SK-N-SH treated with all-trans-retinoic acid at 6 μM for 48 hours (cell line): ENCODE measurements at regions not wholly inside any gene's neighbourhood (a gene's known extent, or its start where the extent isn't known, plus 50 kb on each side); places are given as distances from the start of the nearest gene placed in this dataset.

Experiments used
- ATAC-seq: fragments of 200-7000 bp; cut with Tn5 transposase; 3 replicates; pipeline ENCODE4 v1.9.1; 2020; ENCODE audit warnings: mild to moderate bottlenecking, moderate library complexity
- ARNTL ChIP-seq: fragments of 450-650 bp; formaldehyde crosslinking; IDR thresholded peaks from 2 replicates; pipeline ENCODE4 v1.5.0; 2020; ENCODE audit warnings: low read depth, mild to moderate bottlenecking, moderate library complexity, borderline replicate concordance
- BACH2 ChIP-seq: fragments of 250-450 bp; sonication (Bioruptor Pico); IDR thresholded peaks from 2 replicates; pipeline ENCODE4 v1.9.0; 2021; ENCODE audit warnings: mild to moderate bottlenecking, borderline replicate concordance
- CSDC2 ChIP-seq: fragments of 250-450 bp; sonication (Bioruptor Pico); IDR thresholded peaks from 2 replicates; pipeline ENCODE4 v1.5.0; 2020; ENCODE audit warnings: mild to moderate bottlenecking, moderate library complexity
- CSRNP3 ChIP-seq: fragments of 250-450 bp; sonication (Bioruptor Pico); IDR thresholded peaks from 2 replicates; pipeline ENCODE4 v1.5.1; 2021; ENCODE audit warnings: mild to moderate bottlenecking, moderate library complexity
- ESRRG ChIP-seq: fragments of 250-450 bp; sonication (Bioruptor Pico); IDR thresholded peaks from 2 replicates; pipeline ENCODE4 v1.6.1; 2021; ENCODE audit warnings: mild to moderate bottlenecking
- GLIS3 ChIP-seq: fragments of 250-450 bp; sonication (Bioruptor Pico); IDR thresholded peaks from 2 replicates; pipeline ENCODE4 v1.5.0; 2020; ENCODE audit warnings: mild to moderate bottlenecking, moderate library complexity
- ISL1 ChIP-seq: fragments of 250-450 bp; sonication (Bioruptor Pico); IDR thresholded peaks from 2 replicates; pipeline ENCODE4 v2.1.2; 2022; ENCODE audit warnings: mild to moderate bottlenecking, moderate library complexity
- OSR1 ChIP-seq: fragments of 250-450 bp; sonication (Bioruptor Pico); IDR thresholded peaks from 2 replicates; pipeline ENCODE4 v1.8.0; 2022; ENCODE audit warnings: moderate library complexity, mild to moderate bottlenecking, inconsistent platforms
- PATZ1 ChIP-seq: fragments of 250-450 bp; sonication (Bioruptor Pico); IDR thresholded peaks from 2 replicates; pipeline ENCODE4 v1.8.0; 2020; ENCODE audit warnings: mild to moderate bottlenecking, moderate library complexity, borderline replicate concordance
- PPARA ChIP-seq: fragments of 250-450 bp; sonication (Bioruptor Pico); IDR thresholded peaks from 2 replicates; pipeline ENCODE4 v1.5.0; 2020; ENCODE audit warnings: mild to moderate bottlenecking, borderline replicate concordance
- RARB ChIP-seq: fragments of 250-450 bp; sonication (Bioruptor Pico); IDR thresholded peaks from 2 replicates; pipeline ENCODE4 v1.8.0; 2021; ENCODE audit warnings: mild to moderate bottlenecking, moderate library complexity
- SNAI2 ChIP-seq: fragments of 250-450 bp; sonication (Bioruptor Pico); IDR thresholded peaks from 2 replicates; pipeline ENCODE4 v1.5.0; 2020; ENCODE audit warnings: mild to moderate bottlenecking, moderate library complexity
- TCF4 ChIP-seq: fragments of 250-450 bp; sonication (Bioruptor Pico); IDR thresholded peaks from 2 replicates; pipeline ENCODE4 v1.8.0; 2021; ENCODE audit warnings: mild to moderate bottlenecking, moderate library complexity, borderline replicate concordance
- TOX ChIP-seq: fragments of 250-450 bp; sonication (Bioruptor Pico); IDR thresholded peaks from 2 replicates; pipeline ENCODE4 v1.8.0; 2021; ENCODE audit warnings: mild to moderate bottlenecking, moderate library complexity, borderline replicate concordance
- TSHZ2 ChIP-seq: fragments of 250-450 bp; sonication (Bioruptor Pico); IDR thresholded peaks from 2 replicates; pipeline ENCODE4 v1.5.0; 2020; ENCODE audit warnings: mild to moderate bottlenecking, moderate library complexity
- ZC3H10 ChIP-seq: fragments of 250-450 bp; sonication (Bioruptor Pico); IDR thresholded peaks from 2 replicates; pipeline ENCODE4 v1.5.1; 2021; ENCODE audit warnings: mild to moderate bottlenecking, moderate library complexity
- ZFP30 ChIP-seq: fragments of 450-650 bp; formaldehyde crosslinking; IDR thresholded peaks from 2 replicates; pipeline ENCODE4 v1.5.0; 2022; ENCODE audit warnings: mild to moderate bottlenecking, moderate library complexity
- ZNF70 ChIP-seq: fragments of 450-650 bp; formaldehyde crosslinking; IDR thresholded peaks from 2 replicates; pipeline ENCODE4 v1.5.0; 2020; ENCODE audit warnings: mild to moderate bottlenecking, moderate library complexity
- ZNF8 ChIP-seq: fragments of 450-650 bp; formaldehyde crosslinking; IDR thresholded peaks from 2 replicates; pipeline ENCODE4 v1.5.0; 2020; ENCODE audit warnings: mild to moderate bottlenecking, moderate library complexity
- TF ChIP-seq, protein P1 (sequence below): fragments of 250-450 bp; sonication (Bioruptor Pico); IDR thresholded peaks from 2 replicates; pipeline ENCODE4 v1.5.1; 2020; ENCODE audit warnings: low read depth, mild to moderate bottlenecking, moderate library complexity
- TF ChIP-seq, protein P2 (sequence below): fragments of 250-450 bp; sonication (Bioruptor Pico); IDR thresholded peaks from 2 replicates; pipeline ENCODE4 v1.8.0; 2021; ENCODE audit warnings: low read depth, mild to moderate bottlenecking, moderate library complexity, borderline replicate concordance

DNA sequence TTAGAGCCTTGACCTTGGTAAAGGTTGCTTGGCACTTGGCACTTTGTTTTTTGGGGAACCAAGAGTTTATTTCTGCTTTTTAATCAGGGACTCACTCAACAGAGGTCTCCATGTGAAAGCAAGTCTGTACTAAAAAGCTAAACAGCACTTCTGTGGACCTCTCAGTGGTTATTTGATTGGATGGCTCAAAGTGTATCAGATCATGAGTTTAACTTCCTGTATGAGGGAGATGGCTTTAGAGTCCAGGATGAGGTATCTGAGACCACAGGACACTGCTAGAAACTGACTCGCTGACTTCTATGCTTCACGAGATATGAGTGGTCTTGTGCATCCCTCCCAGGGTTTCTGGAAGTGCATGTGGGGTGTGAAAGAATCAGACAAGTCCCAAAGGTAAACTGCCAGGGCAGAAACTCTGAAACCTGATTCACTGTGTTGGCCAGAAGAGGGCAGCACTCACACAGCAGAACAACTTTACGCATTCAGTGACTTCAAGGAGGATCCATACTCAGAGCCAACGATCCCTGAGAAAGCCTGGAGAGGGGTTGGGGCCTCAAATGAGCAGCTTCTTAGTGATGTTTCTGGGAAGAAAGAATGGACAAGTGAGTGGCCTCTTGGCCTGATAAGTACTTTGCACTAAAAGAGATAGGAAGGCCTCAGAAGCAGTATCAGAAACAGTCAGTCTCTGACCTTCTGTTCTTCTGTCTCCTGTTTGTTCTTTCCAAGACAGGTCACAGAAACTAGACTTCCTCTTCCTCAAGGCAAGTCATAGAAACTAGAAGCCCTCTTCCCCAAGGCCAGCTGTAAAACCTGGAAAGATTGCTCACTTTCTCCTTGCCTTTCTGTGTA lies 220.3 kb upstream of the CXCL13 start (continued):
- TF ChIP-seq CSRNP3 (no peak), ARNTL (CRISPR knock-in tag) (no peak), BACH2 (CRISPR knock-in tag) (no peak), ZC3H10 (CRISPR knock-in tag) (no peak), GLIS3 (CRISPR knock-in tag) (no peak), SNAI2 (CRISPR knock-in tag) (no peak), TOX (no peak), ZNF70 (CRISPR knock-in tag) (no peak)

DNA sequence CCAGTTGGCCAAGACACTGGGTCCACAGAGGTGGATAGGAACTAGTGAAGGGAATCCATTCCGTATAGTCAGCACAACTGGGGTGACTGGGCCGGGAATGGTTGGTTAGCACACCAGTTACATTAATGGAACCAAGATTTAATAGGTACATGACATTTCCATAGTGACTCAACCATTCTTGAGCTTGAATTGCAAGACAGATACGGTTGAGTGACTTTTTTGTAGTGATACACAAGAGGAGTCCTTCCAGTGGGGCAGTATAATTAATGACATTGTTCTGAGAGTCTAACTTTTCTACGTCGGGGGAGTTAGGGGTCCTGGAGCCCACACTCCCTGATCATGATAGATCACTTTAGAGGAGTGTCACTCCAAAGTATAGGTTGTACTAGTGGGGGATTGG lies 211.6 kb upstream of the CXCL13 start:
- TF ChIP-seq PPARA (no peak), ARNTL (CRISPR knock-in tag) (no peak), ZFP30 (CRISPR knock-in tag) (no peak), BACH2 (CRISPR knock-in tag) (no peak), ZNF8 (CRISPR knock-in tag) (no peak), GLIS3 (CRISPR knock-in tag) (no peak), ISL1 (CRISPR knock-in tag) (no peak)
- TF ChIP-seq, all 23 proteins: peak for 0
- ATAC-seq: no peak

GRCh38 chr4:77395481-77395880 lies 210.1 kb upstream of the CXCL13 start:
- ATAC-seq: no peak
- no peak for TF ChIP-seq GLIS3 (CRISPR knock-in tag)
- no peak for TF ChIP-seq SNAI2 (CRISPR knock-in tag)
- no peak for TF ChIP-seq CSDC2 (CRISPR knock-in tag)
- TF ChIP-seq, protein P1, sequence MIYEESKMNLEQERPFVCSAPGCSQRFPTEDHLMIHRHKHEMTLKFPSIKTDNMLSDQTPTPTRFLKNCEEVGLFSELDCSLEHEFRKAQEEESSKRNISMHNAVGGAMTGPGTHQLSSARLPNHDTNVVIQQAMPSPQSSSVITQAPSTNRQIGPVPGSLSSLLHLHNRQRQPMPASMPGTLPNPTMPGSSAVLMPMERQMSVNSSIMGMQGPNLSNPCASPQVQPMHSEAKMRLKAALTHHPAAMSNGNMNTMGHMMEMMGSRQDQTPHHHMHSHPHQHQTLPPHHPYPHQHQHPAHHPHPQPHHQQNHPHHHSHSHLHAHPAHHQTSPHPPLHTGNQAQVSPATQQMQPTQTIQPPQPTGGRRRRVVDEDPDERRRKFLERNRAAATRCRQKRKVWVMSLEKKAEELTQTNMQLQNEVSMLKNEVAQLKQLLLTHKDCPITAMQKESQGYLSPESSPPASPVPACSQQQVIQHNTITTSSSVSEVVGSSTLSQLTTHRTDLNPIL (CRISPR knock-in tag): no peak
- no peak for TF ChIP-seq ARNTL (CRISPR knock-in tag)
- no peak for TF ChIP-seq ISL1 (CRISPR knock-in tag)
- TF ChIP-seq PATZ1 (CRISPR knock-in tag): no peak
- TF ChIP-seq TOX: no peak
- TF ChIP-seq ESRRG (CRISPR knock-in tag): no peak
- TF ChIP-seq TCF4 (CRISPR knock-in tag): no peak
- TF ChIP-seq RARB (CRISPR knock-in tag): no peak
- no peak for TF ChIP-seq ZNF70 (CRISPR knock-in tag)
- TF ChIP-seq BACH2 (CRISPR knock-in tag): no peak
- TF ChIP-seq, protein P2, sequence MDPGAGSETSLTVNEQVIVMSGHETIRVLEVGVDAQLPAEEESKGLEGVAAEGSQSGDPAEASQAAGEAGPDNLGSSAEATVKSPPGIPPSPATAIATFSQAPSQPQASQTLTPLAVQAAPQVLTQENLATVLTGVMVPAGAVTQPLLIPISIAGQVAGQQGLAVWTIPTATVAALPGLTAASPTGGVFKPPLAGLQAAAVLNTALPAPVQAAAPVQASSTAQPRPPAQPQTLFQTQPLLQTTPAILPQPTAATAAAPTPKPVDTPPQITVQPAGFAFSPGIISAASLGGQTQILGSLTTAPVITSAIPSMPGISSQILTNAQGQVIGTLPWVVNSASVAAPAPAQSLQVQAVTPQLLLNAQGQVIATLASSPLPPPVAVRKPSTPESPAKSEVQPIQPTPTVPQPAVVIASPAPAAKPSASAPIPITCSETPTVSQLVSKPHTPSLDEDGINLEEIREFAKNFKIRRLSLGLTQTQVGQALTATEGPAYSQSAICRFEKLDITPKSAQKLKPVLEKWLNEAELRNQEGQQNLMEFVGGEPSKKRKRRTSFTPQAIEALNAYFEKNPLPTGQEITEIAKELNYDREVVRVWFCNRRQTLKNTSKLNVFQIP (CRISPR knock-in tag): no peak
- no peak for TF ChIP-seq OSR1 (CRISPR knock-in tag)
- no peak for TF ChIP-seq ZC3H10 (CRISPR knock-in tag)
- no peak for TF ChIP-seq TSHZ2 (CRISPR knock-in tag)
- TF ChIP-seq ZFP30 (CRISPR knock-in tag): no peak
- no peak for TF ChIP-seq ZNF8 (CRISPR knock-in tag)
- no peak for TF ChIP-seq CSRNP3
